ENCODE measurements at regions not wholly inside any gene's neighbourhood (a gene's known extent, or its start where the extent isn't known, plus 50 kb on each side); places are given as distances from the start of the nearest gene placed in this dataset.

- no peak for TF ChIP-seq CTCF (IDR thresholded peaks at IDR 0.05)
- no peak for TF ChIP-seq POLR2A (IDR thresholded peaks at IDR 0.05)
- TF ChIP-seq POLR2AphosphoS5 (IDR thresholded peaks at IDR 0.05): no peak
Observed at GRCh38 chr13:87851410-87851809, 180.2 kb downstream of the SLITRK5 start.
